Erythroblast (primary cell): ENCODE measurements at regions not wholly inside any gene's neighbourhood (a gene's known extent, or its start where the extent isn't known, plus 50 kb on each side); places are given as distances from the start of the nearest gene placed in this dataset.

Source experiments
- GATA1 ChIP-seq: IDR thresholded peaks from 2 replicates; pipeline ENCODE4 v1.6.1; 2011; ENCODE audit warnings: low read depth, mild to moderate bottlenecking, control low read depth, low read length, moderate library complexity
- POLR2A ChIP-seq: IDR thresholded peaks from 2 replicates; pipeline ENCODE4 v1.6.1; 2011; ENCODE audit warnings: mild to moderate bottlenecking, low read length

- TF ChIP-seq POLR2A (no peak), GATA1 (no peak)
Observed at GRCh38 chr7:42311195-42311594, 74.2 kb upstream of the GLI3 start.
